D721Med (cell line): ENCODE measurements at regions not wholly inside any gene's neighbourhood (a gene's known extent, or its start where the extent isn't known, plus 50 kb on each side); places are given as distances from the start of the nearest gene placed in this dataset.

Experiments
- DNase-seq: peaks from one replicate; pipeline ENCODE4 v3.0.0; 2011; ENCODE audit warnings: low spot score; ENCODE audit not compliant: insufficient read length
- FAIRE-seq: peaks from 2 replicates; lab custom pipeline; 2011; peaks lifted over from hg19 to GRCh38; lab: Jason Lieb, UNC
- TF ChIP-seq, protein P1 (sequence below): IDR thresholded peaks from 2 replicates; pipeline ENCODE4 v1.5.1; 2012; ENCODE audit warnings: mild to moderate bottlenecking, control low read depth; ENCODE audit not compliant: insufficient read depth; ENCODE audit errors: missing control alignments

DNA sequence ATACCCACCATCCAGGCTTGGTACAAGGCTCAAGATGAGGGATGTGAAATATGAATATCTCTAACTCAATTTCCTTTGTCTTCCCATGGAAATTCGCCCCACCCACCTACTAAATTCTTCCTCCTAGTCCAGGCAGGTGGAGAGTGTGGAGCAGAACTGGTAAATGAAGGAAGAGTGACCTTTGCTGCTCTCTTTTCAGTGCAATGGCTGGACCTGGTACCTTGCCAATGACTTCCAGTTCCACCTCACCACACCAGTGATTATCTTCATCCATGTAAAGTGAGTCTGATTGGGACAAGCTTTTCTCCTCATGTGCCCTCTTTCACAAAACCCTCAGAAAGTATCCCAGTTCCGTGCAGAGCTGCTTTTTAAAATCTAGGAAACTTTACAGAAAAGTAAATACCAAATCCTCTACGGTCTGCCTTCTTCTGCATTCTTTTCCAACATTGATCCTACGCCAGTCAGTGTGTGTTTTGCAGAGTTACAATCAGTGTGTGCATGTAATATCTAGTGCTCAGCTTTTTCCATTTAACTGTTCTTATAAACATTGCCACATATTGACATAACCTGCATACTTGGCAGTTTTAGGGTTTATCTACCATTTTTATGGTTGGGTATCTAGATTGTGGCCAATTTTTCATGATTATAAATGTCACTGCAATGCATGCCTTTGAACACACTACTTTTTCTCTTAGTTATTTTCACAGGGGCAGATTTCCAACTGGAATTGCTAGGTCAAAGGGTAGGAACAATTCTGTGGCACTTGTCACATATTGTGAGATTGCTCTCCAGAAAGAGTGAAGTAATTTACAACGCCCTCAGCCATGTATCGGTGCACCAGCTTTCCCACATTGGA, 86.5 kb upstream of the SEC11C start:
- DNase-seq (no peak), FAIRE-seq (no peak)
- TF ChIP-seq, protein P1, sequence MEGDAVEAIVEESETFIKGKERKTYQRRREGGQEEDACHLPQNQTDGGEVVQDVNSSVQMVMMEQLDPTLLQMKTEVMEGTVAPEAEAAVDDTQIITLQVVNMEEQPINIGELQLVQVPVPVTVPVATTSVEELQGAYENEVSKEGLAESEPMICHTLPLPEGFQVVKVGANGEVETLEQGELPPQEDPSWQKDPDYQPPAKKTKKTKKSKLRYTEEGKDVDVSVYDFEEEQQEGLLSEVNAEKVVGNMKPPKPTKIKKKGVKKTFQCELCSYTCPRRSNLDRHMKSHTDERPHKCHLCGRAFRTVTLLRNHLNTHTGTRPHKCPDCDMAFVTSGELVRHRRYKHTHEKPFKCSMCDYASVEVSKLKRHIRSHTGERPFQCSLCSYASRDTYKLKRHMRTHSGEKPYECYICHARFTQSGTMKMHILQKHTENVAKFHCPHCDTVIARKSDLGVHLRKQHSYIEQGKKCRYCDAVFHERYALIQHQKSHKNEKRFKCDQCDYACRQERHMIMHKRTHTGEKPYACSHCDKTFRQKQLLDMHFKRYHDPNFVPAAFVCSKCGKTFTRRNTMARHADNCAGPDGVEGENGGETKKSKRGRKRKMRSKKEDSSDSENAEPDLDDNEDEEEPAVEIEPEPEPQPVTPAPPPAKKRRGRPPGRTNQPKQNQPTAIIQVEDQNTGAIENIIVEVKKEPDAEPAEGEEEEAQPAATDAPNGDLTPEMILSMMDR, result no peak

DNA sequence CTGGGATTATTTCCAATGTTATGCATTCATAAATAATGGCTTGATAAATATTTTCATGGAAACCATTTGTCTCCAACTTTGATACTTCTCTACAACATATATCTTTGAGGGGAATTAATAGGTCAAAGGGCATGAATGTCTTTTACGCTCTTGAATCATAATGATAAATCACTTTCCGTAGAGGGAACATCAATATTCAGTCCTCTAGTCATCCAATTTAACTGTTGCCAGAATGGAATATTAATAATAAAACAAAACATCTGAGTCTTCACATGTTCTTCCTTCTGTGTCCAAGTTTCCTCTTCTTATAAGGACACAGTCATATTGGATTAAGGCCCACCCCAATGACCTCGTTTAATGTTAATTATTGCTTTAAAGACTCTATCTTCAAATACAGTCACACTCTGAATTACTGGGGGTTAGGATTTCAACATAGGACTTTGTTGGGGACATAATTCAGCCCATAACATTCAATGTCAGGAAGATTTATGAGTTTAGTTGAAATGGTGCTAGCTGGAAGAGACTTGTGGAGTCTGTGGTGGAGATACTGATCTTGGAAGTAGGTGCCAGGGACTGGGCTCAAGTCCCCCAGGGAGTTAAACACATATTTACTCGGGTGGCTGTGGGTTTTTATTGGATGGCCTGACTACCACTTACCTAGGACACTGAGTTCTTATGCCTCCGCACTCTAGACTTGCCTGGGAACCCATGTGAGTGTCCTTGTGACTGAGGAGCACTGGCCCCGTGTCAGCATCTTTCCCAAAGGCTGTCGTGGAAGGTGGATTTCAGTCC, 85.0 kb upstream of the SEC11C start:
- FAIRE-seq (no peak), DNase-seq (no peak)
- TF ChIP-seq, protein P1, result no peak

DNA sequence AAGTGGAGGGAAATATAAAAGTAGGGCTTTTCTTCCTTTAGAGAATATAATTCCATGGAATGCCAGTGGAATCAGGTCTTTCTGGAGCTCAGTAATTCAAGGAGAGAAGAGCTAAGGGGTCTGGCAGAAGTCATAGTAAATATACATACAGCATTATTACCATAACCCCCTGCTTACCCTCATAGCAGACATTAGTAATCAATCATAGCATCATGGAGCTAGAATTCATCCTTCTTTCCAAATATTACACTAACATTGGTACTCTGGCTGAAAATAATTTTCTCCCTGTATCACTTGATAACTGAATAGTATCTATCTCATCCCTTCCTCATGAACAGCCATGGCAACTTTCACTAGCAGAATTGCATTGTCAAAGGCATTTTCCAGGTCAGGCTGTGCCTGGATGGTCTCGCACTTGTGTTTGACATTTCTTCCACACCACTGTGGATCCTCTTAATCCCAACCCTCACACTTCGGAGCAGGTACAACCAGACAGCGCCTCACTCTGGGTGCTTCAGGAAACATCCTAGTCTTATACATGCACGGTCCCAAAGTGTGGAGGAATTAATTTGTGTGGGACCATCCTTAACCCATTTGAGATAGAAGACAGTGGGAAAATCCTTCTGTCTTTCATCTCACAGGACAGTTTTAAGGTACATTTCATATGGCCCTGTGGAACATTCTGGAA, 84.2 kb upstream of the SEC11C start:
- DNase-seq (no peak), FAIRE-seq (no peak)
- TF ChIP-seq, protein P1, result peak; percentile 10

DNA sequence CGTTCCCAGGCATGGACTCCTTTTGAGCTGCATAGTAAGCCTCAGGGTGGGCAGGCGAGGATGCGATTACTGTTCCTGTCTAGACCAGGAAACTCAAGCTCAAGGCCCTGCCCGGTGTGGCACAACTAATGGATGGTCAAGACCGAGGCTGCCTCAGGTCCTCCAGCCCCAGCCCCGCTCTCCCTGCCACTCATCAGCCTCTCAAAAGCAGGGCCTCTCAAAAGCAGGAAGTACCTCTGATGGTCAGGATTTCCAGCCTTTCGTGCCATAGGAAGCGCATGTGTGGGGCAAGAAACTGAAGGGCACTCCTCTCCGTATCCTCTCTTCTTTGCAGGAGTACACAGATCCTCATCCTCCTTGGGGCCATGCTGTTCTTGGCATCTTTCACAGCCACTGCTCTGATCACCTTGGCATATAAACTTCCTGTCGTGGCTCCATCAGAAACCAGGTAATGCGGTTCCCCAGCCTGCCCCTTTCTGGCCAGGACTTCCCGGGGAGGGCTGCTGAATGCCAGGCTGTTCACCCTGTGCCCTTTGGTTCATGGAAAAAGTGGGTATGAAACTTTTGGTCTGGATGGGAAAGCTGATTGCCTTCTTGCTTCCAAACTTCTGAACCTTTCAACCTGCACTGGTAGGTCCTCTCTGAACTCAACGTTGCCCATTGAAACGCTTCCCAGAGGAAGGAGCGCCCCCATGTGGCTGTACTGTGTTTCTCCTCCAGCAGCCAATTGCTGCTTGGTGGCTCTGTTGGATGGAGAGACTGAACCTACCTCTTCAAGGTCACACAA, 82.8 kb upstream of the SEC11C start:
- peak; percentile 77 for DNase-seq
- TF ChIP-seq, protein P1, result peak; percentile 90
- FAIRE-seq, result peak; percentile 100

DNA sequence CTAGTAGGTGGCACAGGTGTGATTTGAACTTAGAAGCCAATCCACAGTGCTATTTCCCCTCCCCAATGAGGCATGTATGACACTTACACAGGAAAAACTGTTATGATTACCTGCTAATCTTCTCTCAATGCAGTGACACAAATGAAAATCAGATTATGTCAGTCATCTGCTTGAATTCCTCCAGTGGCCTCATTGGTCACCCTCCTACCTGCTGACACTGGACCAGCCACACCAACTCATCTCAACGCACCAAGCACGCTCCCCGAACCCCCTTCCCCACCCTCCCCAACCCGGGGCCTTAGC, 82.2 kb upstream of the SEC11C start:
- FAIRE-seq (no peak), DNase-seq (no peak)
- TF ChIP-seq, protein P1, result no peak

DNA sequence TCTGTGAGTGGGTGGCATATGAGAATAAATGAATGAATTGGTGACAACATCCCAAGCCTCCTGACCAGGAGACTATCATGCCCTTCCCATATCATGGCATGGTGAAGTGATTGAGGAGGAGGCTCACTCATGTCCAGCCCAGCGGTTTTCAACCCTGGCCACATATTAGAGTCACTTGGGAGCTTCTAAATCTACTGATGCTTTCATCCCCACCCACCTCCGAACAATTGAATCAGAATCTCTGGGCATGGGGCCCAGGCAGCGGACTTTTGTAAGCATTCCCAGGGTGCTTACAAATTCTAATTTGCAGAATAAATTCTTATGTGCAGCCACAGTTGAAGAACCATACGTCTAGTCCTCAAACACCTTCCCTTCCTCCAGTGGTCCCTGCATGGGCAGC, 81.7 kb upstream of the SEC11C start:
- FAIRE-seq, result peak; percentile 88
- no peak for DNase-seq
- TF ChIP-seq, protein P1, result no peak
